Neural cell (in vitro differentiated cells): ENCODE measurements at regions not wholly inside any gene's neighbourhood (a gene's known extent, or its start where the extent isn't known, plus 50 kb on each side); places are given as distances from the start of the nearest gene placed in this dataset.
"Not testable (repeated sequence)": the region's sequence is repeated elsewhere in the genome, so short reads cannot be mapped to it uniquely, and the experiment has no call there.

Source experiments
- EP300 ChIP-seq: fragments of 450-650 bp; conservative IDR thresholded peaks from 2 replicates; pipeline ENCODE4 v1.6.1; 2014; ENCODE audit warnings: antibody characterized with exemption, mild to moderate bottlenecking, moderate library complexity; ENCODE audit not compliant: poor library complexity, severe bottlenecking
- EZH2 ChIP-seq: fragments of 200-600, 300-800 bp; shearing (Covaris generic), sonication (generic); IDR thresholded peaks from 2 replicates; pipeline ENCODE4 v1.6.1; 2014; ENCODE audit warnings: antibody characterized with exemption, low read length, borderline replicate concordance, mild to moderate bottlenecking; ENCODE audit not compliant: insufficient read depth, poor library complexity, severe bottlenecking
- RAD21 ChIP-seq: fragments of 450-650 bp; conservative IDR thresholded peaks from 2 replicates; pipeline ENCODE4 v1.6.1; 2014; ENCODE audit warnings: antibody characterized with exemption, mild to moderate bottlenecking, moderate library complexity
- TF ChIP-seq, protein P1 (sequence below): fragments of 450-650 bp; IDR thresholded peaks from 2 replicates; pipeline ENCODE4 v1.5.1; 2014; ENCODE audit warnings: antibody characterized with exemption, mild to moderate bottlenecking, moderate library complexity; ENCODE audit not compliant: poor library complexity, severe bottlenecking

DNA sequence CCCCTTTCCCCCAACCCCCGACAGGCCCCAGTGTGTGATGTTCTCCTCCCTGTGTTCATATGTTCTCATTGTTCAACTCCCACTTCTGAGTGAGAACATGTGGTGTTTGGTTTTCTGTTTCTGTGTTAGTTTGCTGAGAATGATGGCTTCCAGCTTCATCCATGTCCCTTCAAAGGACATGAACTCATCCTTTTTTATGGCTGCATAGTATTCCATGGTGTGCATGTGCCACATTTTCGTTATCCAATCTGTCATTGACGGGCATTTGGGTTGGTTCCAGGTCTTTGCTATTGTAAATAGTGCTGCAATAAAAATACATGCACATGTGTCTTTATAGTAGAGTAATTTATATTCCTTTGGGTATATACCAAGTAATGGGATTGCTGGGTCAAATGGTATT, 105.5 kb upstream of the PCED1B start:
- TF ChIP-seq, protein P1, sequence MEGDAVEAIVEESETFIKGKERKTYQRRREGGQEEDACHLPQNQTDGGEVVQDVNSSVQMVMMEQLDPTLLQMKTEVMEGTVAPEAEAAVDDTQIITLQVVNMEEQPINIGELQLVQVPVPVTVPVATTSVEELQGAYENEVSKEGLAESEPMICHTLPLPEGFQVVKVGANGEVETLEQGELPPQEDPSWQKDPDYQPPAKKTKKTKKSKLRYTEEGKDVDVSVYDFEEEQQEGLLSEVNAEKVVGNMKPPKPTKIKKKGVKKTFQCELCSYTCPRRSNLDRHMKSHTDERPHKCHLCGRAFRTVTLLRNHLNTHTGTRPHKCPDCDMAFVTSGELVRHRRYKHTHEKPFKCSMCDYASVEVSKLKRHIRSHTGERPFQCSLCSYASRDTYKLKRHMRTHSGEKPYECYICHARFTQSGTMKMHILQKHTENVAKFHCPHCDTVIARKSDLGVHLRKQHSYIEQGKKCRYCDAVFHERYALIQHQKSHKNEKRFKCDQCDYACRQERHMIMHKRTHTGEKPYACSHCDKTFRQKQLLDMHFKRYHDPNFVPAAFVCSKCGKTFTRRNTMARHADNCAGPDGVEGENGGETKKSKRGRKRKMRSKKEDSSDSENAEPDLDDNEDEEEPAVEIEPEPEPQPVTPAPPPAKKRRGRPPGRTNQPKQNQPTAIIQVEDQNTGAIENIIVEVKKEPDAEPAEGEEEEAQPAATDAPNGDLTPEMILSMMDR = not testable (repeated sequence)
- not testable (repeated sequence) for TF ChIP-seq RAD21, EZH2, EP300
